ENCODE measurements at regions not wholly inside any gene's neighbourhood (a gene's known extent, or its start where the extent isn't known, plus 50 kb on each side); places are given as distances from the start of the nearest gene placed in this dataset.
A peak's percentile ranks its signal among the peaks of the same experiment; 100 is the strongest.

DNA sequence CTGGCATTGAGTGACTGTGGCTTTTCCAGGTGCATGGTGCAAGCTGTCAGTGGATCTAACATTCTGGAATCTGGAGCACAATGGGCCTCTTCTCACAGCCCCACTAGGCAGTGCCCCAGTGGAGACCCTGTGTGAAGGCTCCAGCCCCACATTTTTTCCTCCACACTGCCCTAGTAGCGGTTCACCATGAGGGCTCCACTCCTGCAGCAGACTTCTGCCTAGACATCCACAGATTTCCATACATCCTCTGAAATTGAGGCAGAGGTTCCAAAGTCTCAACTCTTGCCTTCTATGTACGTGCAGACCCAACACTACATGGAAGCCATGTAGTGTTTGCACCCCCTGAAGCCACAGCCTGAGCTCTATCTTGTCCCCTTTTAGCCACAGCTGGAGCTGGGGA is 118.0 kb upstream of the BMP5 start:
- POLR2A ChIA-PET = no interaction called here
- CTCF ChIA-PET = no interaction called here
- WGBS (ENCODE audit: insufficient coverage) = 94% methylated on average over 2 of the region's 2 CpGs
- Histone ChIP-seq H3K4me3 (ENCODE audit: control insufficient read depth in 1 of 7, extremely low read depth in 1 of 7, insufficient read depth in 4 of 7, low read depth in 2 of 7, low read length in 6 of 7) (no peak overlapping the region), H3K9me3 (ENCODE audit: control extremely low read depth in 1 of 5, control insufficient read depth in 4 of 5, insufficient read depth in 2 of 5, low read depth in 1 of 5, low read length in 4 of 5) (peaks cover 0 to 18% (median 9%) of the 10 kb centered on the region in 5 experiments), H3K27me3 (replicated peaks in 2 of 5; ENCODE audit: control insufficient read depth in 4 of 5, insufficient read depth in 5 of 5, low read length in 4 of 5) (no peaks in the 10 kb centered on the region), H3K36me3 (ENCODE audit: control insufficient read depth in 4 of 4, insufficient read depth in 4 of 4, low read length in 3 of 4) (no peaks in the 10 kb centered on the region), H3K27ac (ENCODE audit: insufficient read depth in 1 of 2, low read depth in 1 of 2, low read length in 2 of 2, poor library complexity in 1 of 2, severe bottlenecking in 2 of 2) (no peak overlapping the region), H3K4me1 (ENCODE audit: control extremely low read depth in 1 of 4, control insufficient read depth in 4 of 4, insufficient read depth in 4 of 4, low read length in 3 of 4) (peaks cover 0 to 12% (median 0%) of the 10 kb centered on the region in 4 experiments)
- no peak for DNase-seq

DNA sequence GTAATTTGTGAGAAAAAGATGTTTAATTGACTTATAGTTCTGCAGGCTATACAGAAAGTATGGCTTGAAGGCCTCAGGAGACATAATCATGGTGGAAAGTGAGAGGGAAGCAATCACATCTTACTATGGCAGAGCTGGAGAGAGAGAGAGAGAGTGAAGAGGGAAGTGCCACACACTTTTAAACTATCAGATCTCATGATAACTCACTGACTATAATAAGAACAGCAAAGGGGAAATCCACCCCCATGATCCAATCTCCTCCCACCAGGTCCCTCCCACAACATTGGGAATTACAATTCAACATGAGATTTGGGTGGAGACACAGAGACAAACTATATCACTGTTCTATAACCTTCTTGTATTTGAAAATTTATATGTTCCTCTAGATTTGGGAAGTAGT is 117.2 kb upstream of the BMP5 start:
- DNase-seq = peak in 1 of 3 donors; percentile 29
- H3K27ac ChIP-seq (ENCODE audit: insufficient read depth in 1 of 2, low read depth in 1 of 2, low read length in 2 of 2, poor library complexity in 1 of 2, severe bottlenecking in 2 of 2) = no peak overlapping the region
- ChIA-PET POLR2A (no interaction called here), CTCF (no interaction called here)
- peaks cover 0 to 18% (median 9%) of the 10 kb centered on the region in 5 experiments for H3K9me3 ChIP-seq (ENCODE audit: control extremely low read depth in 1 of 5, control insufficient read depth in 4 of 5, insufficient read depth in 2 of 5, low read depth in 1 of 5, low read length in 4 of 5)
- peaks cover 0 to 11% (median 0%) of the 10 kb centered on the region in 4 experiments for H3K4me1 ChIP-seq (ENCODE audit: control extremely low read depth in 1 of 4, control insufficient read depth in 4 of 4, insufficient read depth in 4 of 4, low read length in 3 of 4)
- H3K36me3 ChIP-seq (ENCODE audit: control insufficient read depth in 4 of 4, insufficient read depth in 4 of 4, low read length in 3 of 4) = no peaks in the 10 kb centered on the region
- H3K4me3 ChIP-seq (ENCODE audit: control insufficient read depth in 1 of 7, extremely low read depth in 1 of 7, insufficient read depth in 4 of 7, low read depth in 2 of 7, low read length in 6 of 7) = no peak overlapping the region
- no peaks in the 10 kb centered on the region for H3K27me3 ChIP-seq (replicated peaks in 2 of 5; ENCODE audit: control insufficient read depth in 4 of 5, insufficient read depth in 5 of 5, low read length in 4 of 5)

- H3K9me3 ChIP-seq (ENCODE audit: control extremely low read depth in 1 of 5, control insufficient read depth in 4 of 5, insufficient read depth in 2 of 5, low read depth in 1 of 5, low read length in 4 of 5) = no peaks in the 10 kb centered on the region
- ChIA-PET CTCF (no interaction called here), POLR2A (no interaction called here)
- H3K36me3 ChIP-seq (ENCODE audit: control insufficient read depth in 4 of 4, insufficient read depth in 4 of 4, low read length in 3 of 4) = no peaks in the 10 kb centered on the region
- H3K27me3 ChIP-seq (replicated peaks in 2 of 5; ENCODE audit: control insufficient read depth in 4 of 5, insufficient read depth in 5 of 5, low read length in 4 of 5) = peaks cover 0 to 2% (median 0%) of the 10 kb centered on the region in 5 experiments
- no peaks in the 10 kb centered on the region for H3K4me1 ChIP-seq (ENCODE audit: control extremely low read depth in 1 of 4, control insufficient read depth in 4 of 4, insufficient read depth in 4 of 4, low read length in 3 of 4)
- H3K4me3 ChIP-seq (ENCODE audit: control insufficient read depth in 1 of 7, extremely low read depth in 1 of 7, insufficient read depth in 4 of 7, low read depth in 2 of 7, low read length in 6 of 7) = no peak overlapping the region
- DNase-seq = no peak
- no CpG with 5 or more reads among the region's 1 CpG for WGBS (ENCODE audit: insufficient coverage)
- H3K27ac ChIP-seq (ENCODE audit: insufficient read depth in 1 of 2, low read depth in 1 of 2, low read length in 2 of 2, poor library complexity in 1 of 2, severe bottlenecking in 2 of 2) = no peak overlapping the region
These were observed 109.9 kb upstream of the BMP5 start for GRCh38 chr6:55985309-55985708.

DNA sequence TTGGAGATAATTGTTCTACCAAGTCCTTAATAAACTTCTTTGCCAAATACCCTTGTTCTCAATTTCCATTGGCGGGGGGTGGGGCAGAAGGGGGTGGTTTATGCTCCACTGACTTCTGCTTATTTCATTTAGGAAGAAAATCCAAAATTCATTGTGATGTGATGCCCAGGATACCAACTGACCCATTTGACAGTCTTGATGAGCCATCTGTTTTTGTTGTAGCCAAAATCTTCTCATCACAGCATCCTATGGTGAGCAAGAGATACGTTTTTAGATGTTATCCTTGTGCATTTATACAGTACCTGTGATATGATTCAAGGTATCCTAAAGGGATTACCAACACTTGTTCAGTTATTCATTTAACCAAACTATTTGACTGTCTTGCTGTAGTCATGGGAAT is 108.5 kb upstream of the BMP5 start:
- H3K27me3 ChIP-seq (replicated peaks in 2 of 5; ENCODE audit: control insufficient read depth in 4 of 5, insufficient read depth in 5 of 5, low read length in 4 of 5) = peaks cover 0 to 2% (median 0%) of the 10 kb centered on the region in 5 experiments
- POLR2A ChIA-PET = no interaction called here
- H3K27ac ChIP-seq (ENCODE audit: insufficient read depth in 1 of 2, low read depth in 1 of 2, low read length in 2 of 2, poor library complexity in 1 of 2, severe bottlenecking in 2 of 2) = no peak overlapping the region
- no peak for DNase-seq
- H3K9me3 ChIP-seq (ENCODE audit: control extremely low read depth in 1 of 5, control insufficient read depth in 4 of 5, insufficient read depth in 2 of 5, low read depth in 1 of 5, low read length in 4 of 5) = no peaks in the 10 kb centered on the region
- CTCF ChIA-PET = interaction anchor here (0.8 to 3.4 kb wide), 4 partner anchors 68 to 308 kb away, joined by 3 to 43 read pairs (median 3); no protein-coding TSS in a partner anchor
- WGBS (ENCODE audit: insufficient coverage) = no CpG with 5 or more reads among the region's 2 CpGs
- no peak overlapping the region for H3K4me3 ChIP-seq (ENCODE audit: control insufficient read depth in 1 of 7, extremely low read depth in 1 of 7, insufficient read depth in 4 of 7, low read depth in 2 of 7, low read length in 6 of 7)
- H3K4me1 ChIP-seq (ENCODE audit: control extremely low read depth in 1 of 4, control insufficient read depth in 4 of 4, insufficient read depth in 4 of 4, low read length in 3 of 4) = no peaks in the 10 kb centered on the region
- H3K36me3 ChIP-seq (ENCODE audit: control insufficient read depth in 4 of 4, insufficient read depth in 4 of 4, low read length in 3 of 4) = no peaks in the 10 kb centered on the region

DNA sequence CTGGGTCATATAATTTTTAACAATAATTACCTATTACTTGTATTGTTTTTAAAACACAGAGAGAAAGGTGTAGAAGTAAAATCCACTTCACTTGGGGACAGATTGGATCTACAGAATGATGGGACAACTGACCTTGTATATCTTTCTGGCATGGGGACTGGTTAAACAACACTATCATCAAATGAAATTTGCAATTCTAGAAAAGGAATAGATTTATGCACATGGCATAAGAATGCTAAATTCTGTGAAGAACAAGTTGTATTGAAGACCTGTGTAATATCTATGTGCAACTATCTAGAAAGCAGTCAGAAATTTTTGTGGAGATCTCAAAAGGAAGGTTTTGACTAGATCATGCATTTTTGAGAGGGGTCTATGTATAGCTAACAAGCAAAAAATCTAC is 106.3 kb upstream of the BMP5 start:
- no peaks in the 10 kb centered on the region for H3K36me3 ChIP-seq (ENCODE audit: control insufficient read depth in 4 of 4, insufficient read depth in 4 of 4, low read length in 3 of 4)
- ChIA-PET CTCF (interaction anchor here (0.9 to 3.4 kb wide), 4 partner anchors 14 to 311 kb away, joined by 3 to 43 read pairs (median 4); no protein-coding TSS in a partner anchor), POLR2A (no interaction called here)
- no peaks in the 10 kb centered on the region for H3K9me3 ChIP-seq (ENCODE audit: control extremely low read depth in 1 of 5, control insufficient read depth in 4 of 5, insufficient read depth in 2 of 5, low read depth in 1 of 5, low read length in 4 of 5)
- H3K4me1 ChIP-seq (ENCODE audit: control extremely low read depth in 1 of 4, control insufficient read depth in 4 of 4, insufficient read depth in 4 of 4, low read length in 3 of 4) = no peaks in the 10 kb centered on the region
- H3K27ac ChIP-seq (ENCODE audit: insufficient read depth in 1 of 2, low read depth in 1 of 2, low read length in 2 of 2, poor library complexity in 1 of 2, severe bottlenecking in 2 of 2) = no peak overlapping the region
- H3K27me3 ChIP-seq (replicated peaks in 2 of 5; ENCODE audit: control insufficient read depth in 4 of 5, insufficient read depth in 5 of 5, low read length in 4 of 5) = peaks cover 0 to 2% (median 0%) of the 10 kb centered on the region in 5 experiments
- H3K4me3 ChIP-seq (ENCODE audit: control insufficient read depth in 1 of 7, extremely low read depth in 1 of 7, insufficient read depth in 4 of 7, low read depth in 2 of 7, low read length in 6 of 7) = no peak overlapping the region
- DNase-seq = no peak

GRCh38 chr6:55980627-55981211 is 105.3 kb upstream of the BMP5 start:
- ChIA-PET POLR2A (no interaction called here), CTCF (interaction anchor here (2.7 to 3.4 kb wide), 2 partner anchors 311 to 315 kb away, joined by 6 to 43 read pairs; no protein-coding TSS in a partner anchor)
- H3K4me3 ChIP-seq (ENCODE audit: control insufficient read depth in 1 of 7, extremely low read depth in 1 of 7, insufficient read depth in 4 of 7, low read depth in 2 of 7, low read length in 6 of 7) = no peak overlapping the region
- H3K9me3 ChIP-seq (ENCODE audit: control extremely low read depth in 1 of 5, control insufficient read depth in 4 of 5, insufficient read depth in 2 of 5, low read depth in 1 of 5, low read length in 4 of 5) = no peaks in the 10 kb centered on the region
- no CpG with 5 or more reads among the region's 1 CpG for WGBS (ENCODE audit: insufficient coverage)
- peaks cover 0 to 2% (median 0%) of the 10 kb centered on the region in 5 experiments for H3K27me3 ChIP-seq (replicated peaks in 2 of 5; ENCODE audit: control insufficient read depth in 4 of 5, insufficient read depth in 5 of 5, low read length in 4 of 5)
- no peaks in the 10 kb centered on the region for H3K4me1 ChIP-seq (ENCODE audit: control extremely low read depth in 1 of 4, control insufficient read depth in 4 of 4, insufficient read depth in 4 of 4, low read length in 3 of 4)
- H3K36me3 ChIP-seq (ENCODE audit: control insufficient read depth in 4 of 4, insufficient read depth in 4 of 4, low read length in 3 of 4) = no peaks in the 10 kb centered on the region
- H3K27ac ChIP-seq (ENCODE audit: insufficient read depth in 1 of 2, low read depth in 1 of 2, low read length in 2 of 2, poor library complexity in 1 of 2, severe bottlenecking in 2 of 2) = no peak overlapping the region
- DNase-seq = peak; percentile 29 to 58 (median 47)

GRCh38 chr6:55979526-55979925 is 104.1 kb upstream of the BMP5 start:
- no peak for DNase-seq
- ChIA-PET CTCF (interaction anchor here (1.0 to 5.1 kb wide), 4 partner anchors 17 to 320 kb away, joined by 3 to 46 read pairs (median 4); no protein-coding TSS in a partner anchor), POLR2A (no interaction called here)
- no peak overlapping the region for H3K27ac ChIP-seq (ENCODE audit: insufficient read depth in 1 of 2, low read depth in 1 of 2, low read length in 2 of 2, poor library complexity in 1 of 2, severe bottlenecking in 2 of 2)
- no peak overlapping the region for H3K4me3 ChIP-seq (ENCODE audit: control insufficient read depth in 1 of 7, extremely low read depth in 1 of 7, insufficient read depth in 4 of 7, low read depth in 2 of 7, low read length in 6 of 7)
- no peaks in the 10 kb centered on the region for H3K9me3 ChIP-seq (ENCODE audit: control extremely low read depth in 1 of 5, control insufficient read depth in 4 of 5, insufficient read depth in 2 of 5, low read depth in 1 of 5, low read length in 4 of 5)
- H3K36me3 ChIP-seq (ENCODE audit: control insufficient read depth in 4 of 4, insufficient read depth in 4 of 4, low read length in 3 of 4) = no peaks in the 10 kb centered on the region
- H3K4me1 ChIP-seq (ENCODE audit: control extremely low read depth in 1 of 4, control insufficient read depth in 4 of 4, insufficient read depth in 4 of 4, low read length in 3 of 4) = peaks cover 0 to 2% (median under 1%) of the 10 kb centered on the region in 4 experiments
- H3K27me3 ChIP-seq (replicated peaks in 2 of 5; ENCODE audit: control insufficient read depth in 4 of 5, insufficient read depth in 5 of 5, low read length in 4 of 5) = peaks cover 0 to 2% (median 0%) of the 10 kb centered on the region in 5 experiments

Data from common myeloid progenitor, CD34-positive (primary cell).